ENCODE measurements at regions not wholly inside any gene's neighbourhood (a gene's known extent, or its start where the extent isn't known, plus 50 kb on each side); places are given as distances from the start of the nearest gene placed in this dataset.

- in situ Hi-C loops (cut with HindIII; ENCODE audit: low sequenced_read_pairs) = no loop called here
These were observed 505.1 kb upstream of the KLF4 start for GRCh38 chr9:107994648-107995047.

GRCh38 chr9:107992271-107992670, 502.7 kb upstream of the KLF4 start:
- in situ Hi-C loops (cut with HindIII; ENCODE audit: low sequenced_read_pairs) = no loop called here

GRCh38 chr9:107991581-107991980, 502.0 kb upstream of the KLF4 start:
- in situ Hi-C loops (cut with HindIII; ENCODE audit: low sequenced_read_pairs) = no loop called here

- in situ Hi-C loops (cut with HindIII; ENCODE audit: low sequenced_read_pairs) = no loop called here
These were observed 500.0 kb upstream of the KLF4 start for GRCh38 chr9:107989544-107989943.

GRCh38 chr9:107989099-107989498, 499.5 kb upstream of the KLF4 start:
- in situ Hi-C loops (cut with HindIII; ENCODE audit: low sequenced_read_pairs) = no loop called here

GRCh38 chr9:107984956-107985355, 495.4 kb upstream of the KLF4 start:
- in situ Hi-C loops (cut with HindIII; ENCODE audit: low sequenced_read_pairs) = no loop called here

- in situ Hi-C loops (cut with HindIII; ENCODE audit: low sequenced_read_pairs) = no loop called here
These were observed 494.2 kb upstream of the KLF4 start for GRCh38 chr9:107983762-107984161.

- in situ Hi-C loops (cut with HindIII; ENCODE audit: low sequenced_read_pairs) = no loop called here
These were observed 493.6 kb upstream of the KLF4 start for GRCh38 chr9:107983181-107983603.

GRCh38 chr9:107982745-107983144, 493.2 kb upstream of the KLF4 start:
- in situ Hi-C loops (cut with HindIII; ENCODE audit: low sequenced_read_pairs) = no loop called here

- in situ Hi-C loops (cut with HindIII; ENCODE audit: low sequenced_read_pairs) = no loop called here
These were observed 492.4 kb upstream of the KLF4 start for GRCh38 chr9:107982001-107982400.

- in situ Hi-C loops (cut with HindIII; ENCODE audit: low sequenced_read_pairs) = no loop called here
These were observed 491.4 kb upstream of the KLF4 start for GRCh38 chr9:107980984-107981383.

GRCh38 chr9:107976767-107977166, 487.2 kb upstream of the KLF4 start:
- in situ Hi-C loops (cut with HindIII; ENCODE audit: low sequenced_read_pairs) = no loop called here

- in situ Hi-C loops (cut with HindIII; ENCODE audit: low sequenced_read_pairs) = no loop called here
These were observed 485.9 kb upstream of the KLF4 start for GRCh38 chr9:107975426-107976010.

GRCh38 chr9:107973451-107973850, 483.9 kb upstream of the KLF4 start:
- in situ Hi-C loops (cut with HindIII; ENCODE audit: low sequenced_read_pairs) = no loop called here

- in situ Hi-C loops (cut with HindIII; ENCODE audit: low sequenced_read_pairs) = no loop called here
These were observed 482.8 kb upstream of the KLF4 start for GRCh38 chr9:107972346-107972745.

GRCh38 chr9:107971241-107971640, 481.7 kb upstream of the KLF4 start:
- in situ Hi-C loops (cut with HindIII; ENCODE audit: low sequenced_read_pairs) = no loop called here

GRCh38 chr9:107970726-107971125, 481.2 kb upstream of the KLF4 start:
- in situ Hi-C loops (cut with HindIII; ENCODE audit: low sequenced_read_pairs) = no loop called here

GRCh38 chr9:107969727-107970126, 480.2 kb upstream of the KLF4 start:
- in situ Hi-C loops (cut with HindIII; ENCODE audit: low sequenced_read_pairs) = no loop called here

GRCh38 chr9:107969141-107969540, 479.6 kb upstream of the KLF4 start:
- in situ Hi-C loops (cut with HindIII; ENCODE audit: low sequenced_read_pairs) = no loop called here

- in situ Hi-C loops (cut with HindIII; ENCODE audit: low sequenced_read_pairs) = no loop called here
These were observed 473.7 kb upstream of the KLF4 start for GRCh38 chr9:107963246-107963645.

- in situ Hi-C loops (cut with HindIII; ENCODE audit: low sequenced_read_pairs) = no loop called here
These were observed 471.3 kb upstream of the KLF4 start for GRCh38 chr9:107960916-107961315.

- in situ Hi-C loops (cut with HindIII; ENCODE audit: low sequenced_read_pairs) = no loop called here
These were observed 464.7 kb upstream of the KLF4 start for GRCh38 chr9:107954312-107954711.

- in situ Hi-C loops (cut with HindIII; ENCODE audit: low sequenced_read_pairs) = no loop called here
These were observed 464.1 kb upstream of the KLF4 start for GRCh38 chr9:107953556-107954125.
